22Rv1 (cell line): ENCODE measurements at regions not wholly inside any gene's neighbourhood (a gene's known extent, or its start where the extent isn't known, plus 50 kb on each side); places are given as distances from the start of the nearest gene placed in this dataset.

Experiments used
- CTCF ChIP-seq: fragments of 450-650 bp; IDR thresholded peaks from 2 replicates; pipeline ENCODE4 v1.5.1; 2017; ENCODE audit warnings: mild to moderate bottlenecking
- ZFX ChIP-seq: fragments of 450-650 bp; IDR thresholded peaks from 2 replicates; pipeline ENCODE4 v1.6.1; 2017; ENCODE audit warnings: antibody characterized with exemption, borderline replicate concordance

- no peak for TF ChIP-seq CTCF
- no peak for TF ChIP-seq ZFX
These were observed 1428.2 kb downstream of the MRPL39 start for GRCh38 chr21:24179110-24179509.
